K562 (cell line): ENCODE measurements at regions not wholly inside any gene's neighbourhood (a gene's known extent, or its start where the extent isn't known, plus 50 kb on each side); places are given as distances from the start of the nearest gene placed in this dataset.
A peak's percentile ranks its signal among the peaks of the same experiment; 100 is the strongest.

Experiments used
- ATF1 ChIP-seq, 2 experiments: fragments of 450-650 bp in 1 of 2; IDR thresholded peaks; 2 replicates each; pipeline ENCODE4 v1.6.1; 2016; ENCODE audit warnings: missing compliant biosample characterization in 1 of 2, missing genetic modification characterization in 1 of 2
- ATF7 ChIP-seq: fragments of 450-650 bp; IDR thresholded peaks from 2 replicates; pipeline ENCODE4 v1.7.1; 2014; ENCODE audit warnings: mild to moderate bottlenecking, moderate library complexity
- CBFA2T3 ChIP-seq: fragments of 450-650 bp; IDR thresholded peaks from 2 replicates; pipeline ENCODE4 v1.6.1; 2017
- CBFB ChIP-seq: sonication (generic); formaldehyde crosslinking; IDR thresholded peaks from 2 replicates; pipeline ENCODE4 v1.4.0; 2020; ENCODE audit warnings: mild to moderate bottlenecking, missing genetic modification reagents
- CCNT2 ChIP-seq: IDR thresholded peaks from 2 replicates; pipeline ENCODE4 v1.6.1; 2011; ENCODE audit warnings: borderline replicate concordance, low read depth, mild to moderate bottlenecking, moderate library complexity, mixed read lengths, low read length; ENCODE audit not compliant: insufficient read length; ENCODE audit errors: extremely low read depth
- EGR1 ChIP-seq: fragments of 450-650 bp; conservative IDR thresholded peaks from 2 replicates; pipeline ENCODE4 v1.6.1; 2017; ENCODE audit warnings: mild to moderate bottlenecking
- KDM4B ChIP-seq, 2 experiments: fragments of 450-650 bp in 1 of 2; sonication (generic) in 1 of 2; IDR thresholded peaks; 2 replicates each; pipeline ENCODE4 v1.6.1; 2016 to 2017; ENCODE audit warnings: borderline replicate concordance in 2 of 2, antibody characterized with exemption in 1 of 2, low read depth in 1 of 2, mild to moderate bottlenecking in 1 of 2
- MAFF ChIP-seq: IDR thresholded peaks from 2 replicates; pipeline ENCODE4 v1.6.1; 2012; ENCODE audit warnings: low read length, improper control_type of control experiment
- MCM5 ChIP-seq: fragments of 450-650 bp; IDR thresholded peaks from 2 replicates; pipeline ENCODE4 v1.6.1; 2016; ENCODE audit warnings: low read depth
- NCOR1 ChIP-seq: fragments of 450-650 bp; IDR thresholded peaks from 2 replicates; pipeline ENCODE4 v1.6.1; 2016; ENCODE audit warnings: mild to moderate bottlenecking, moderate library complexity
- NRF1 ChIP-seq, 2 experiments: fragments of 450-650 bp; IDR thresholded peaks in 1 of 2; conservative IDR thresholded peaks in 1 of 2; 2 replicates each; pipeline ENCODE4 v1.6.1; 2014; ENCODE audit warnings: mild to moderate bottlenecking in 2 of 2
- RFX7 ChIP-seq: fragments of 250-450 bp; sonication (Bioruptor Pico); IDR thresholded peaks from 2 replicates; pipeline ENCODE4 v1.5.1; 2021; ENCODE audit warnings: mild to moderate bottlenecking
- SMARCA4 ChIP-seq: fragments of 450-650 bp; IDR thresholded peaks from 2 replicates; pipeline ENCODE4 v1.6.1; 2016
- SMARCE1 ChIP-seq: fragments of 450-650 bp; IDR thresholded peaks from 2 replicates; pipeline ENCODE4 v1.7.1; 2016; ENCODE audit warnings: mild to moderate bottlenecking
- TEAD1 ChIP-seq, 2 experiments: fragments of 450-650 bp in 1 of 2; sonication (generic) in 1 of 2; formaldehyde crosslinking; IDR thresholded peaks; 2 replicates each; pipeline versions ENCODE4 v1.4.0 to v1.8.0; 2020 to 2022; ENCODE audit warnings: mild to moderate bottlenecking in 2 of 2, missing genetic modification reagents in 1 of 2
- TEAD4 ChIP-seq, 2 experiments: sonication (generic) in 1 of 2; formaldehyde crosslinking in 1 of 2; IDR thresholded peaks; 2 replicates each; pipeline versions ENCODE4 v1.6.1 to v1.8.0; 2012 to 2022; ENCODE audit warnings: borderline replicate concordance in 1 of 2, inconsistent platforms in 1 of 2, low read length in 1 of 2, mild to moderate bottlenecking in 1 of 2, missing genetic modification reagents in 1 of 2
- TRIM24 ChIP-seq, 2 experiments: fragments of 450-650 bp; IDR thresholded peaks; 2 replicates each; pipeline ENCODE4 v1.6.1; 2016
- XRCC5 ChIP-seq: fragments of 200-400 bp; formaldehyde crosslinking; IDR thresholded peaks from 2 replicates; pipeline ENCODE4 v1.6.1; 2017; ENCODE audit warnings: low read depth, mild to moderate bottlenecking, low read length
- ZBTB7A ChIP-seq: IDR thresholded peaks from 2 replicates; pipeline ENCODE4 v1.6.1; 2011; ENCODE audit warnings: low read depth, mild to moderate bottlenecking, low read length, moderate library complexity, borderline replicate concordance; ENCODE audit not compliant: control insufficient read depth
- ZNF143 ChIP-seq: sonication (generic); formaldehyde crosslinking; IDR thresholded peaks from 2 replicates; pipeline ENCODE4 v1.9.0; 2022; ENCODE audit warnings: mild to moderate bottlenecking, missing genetic modification reagents
- TF ChIP-seq, protein P1 (sequence below): sonication (generic); formaldehyde crosslinking; IDR thresholded peaks from 2 replicates; pipeline ENCODE4 v1.8.1; 2023; ENCODE audit warnings: mild to moderate bottlenecking, missing genetic modification reagents, moderate library complexity
- TF ChIP-seq, protein P2 (sequence below), 2 experiments: IDR thresholded peaks; 2 replicates each; pipeline ENCODE4 v1.6.1; 2011; ENCODE audit warnings: borderline replicate concordance in 1 of 2, control low read depth in 1 of 2, low read depth in 1 of 2, low read length in 1 of 2, mild to moderate bottlenecking in 1 of 2, mixed read lengths in 1 of 2, moderate library complexity in 1 of 2; ENCODE audit not compliant: insufficient read depth in 1 of 2, insufficient read length in 1 of 2, poor library complexity in 1 of 2, severe bottlenecking in 1 of 2; ENCODE audit errors: extremely low read depth in 1 of 2
- TF ChIP-seq, protein P3 (sequence below): sonication (generic); formaldehyde crosslinking; IDR thresholded peaks from 2 replicates; pipeline ENCODE4 v1.9.0; 2022; ENCODE audit warnings: mild to moderate bottlenecking, missing genetic modification reagents

DNA sequence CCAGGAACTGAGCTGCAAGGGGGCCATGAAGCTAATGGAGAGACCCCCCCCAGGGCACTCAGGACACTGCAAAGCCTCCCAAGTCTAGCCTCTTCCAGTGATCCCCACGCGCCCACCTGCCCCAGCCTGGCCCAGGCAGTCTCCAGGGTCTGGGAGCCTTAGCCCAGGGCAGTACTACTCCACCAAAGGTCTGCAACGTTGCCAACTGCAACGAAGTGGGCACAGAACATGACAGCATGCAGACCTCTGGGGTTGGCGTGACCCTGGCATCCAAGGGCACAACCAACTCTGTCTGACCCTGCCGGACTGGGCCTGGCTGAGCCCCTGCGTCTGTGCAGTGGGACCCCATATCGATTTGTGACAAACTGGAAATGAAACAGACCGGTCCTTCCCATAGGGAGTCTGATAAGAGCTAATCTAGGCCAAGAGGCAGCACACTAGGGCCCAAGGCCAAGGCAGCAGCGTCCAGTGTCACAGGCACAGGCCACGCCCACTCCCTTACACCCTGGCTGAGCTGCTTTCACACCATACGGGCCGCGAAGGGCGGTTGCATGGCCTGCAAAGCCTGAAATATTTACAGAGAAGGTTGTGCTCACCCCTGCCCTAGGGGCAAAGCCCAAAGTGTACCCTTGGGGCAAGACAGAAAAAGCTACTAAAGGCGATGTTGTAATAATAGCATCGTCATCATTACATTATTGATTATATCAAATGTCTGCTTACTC is 76.7 kb downstream of the NCOR2 start (continued):
- TF ChIP-seq ZBTB7A (peak; percentile 34; the same call in 1 of the 2 replicates), XRCC5 (0 out of 2 replicates have a peak, but pooled peaks have one; percentile 38), EGR1 (0 out of 2 replicates have a peak, but pooled peaks have one; percentile 4), MAFF (0 out of 2 replicates have a peak, but pooled peaks have one; percentile 7), ATF7 (peak; percentile 46; the same call in 1 of the 2 replicates), TEAD1 (CRISPR knock-in tag; IDR thresholded peaks at IDR 0.05) (peak in 1 of 2 experiments; percentile 53; a peak in 1 of 4 replicates), MCM5 (no peak), SMARCE1 (0 out of 2 replicates have a peak, but pooled peaks have one; percentile 46), KDM4B (IDR thresholded peaks at IDR 0.05; ENCODE audit: borderline replicate concordance in 2 of 2, low read depth in 1 of 2) (no peak), CCNT2 (peak; percentile 53), CBFA2T3 (peak; percentile 85), TEAD4 (IDR thresholded peaks at IDR 0.05; ENCODE audit: low read length) (peak; percentile 68), TEAD4 (CRISPR knock-in tag; IDR thresholded peaks at IDR 0.05; ENCODE audit: borderline replicate concordance) (no peak), CBFB (CRISPR knock-in tag) (no peak), ZNF143 (CRISPR knock-in tag) (no peak), TRIM24 (IDR thresholded peaks at IDR 0.05) (peak in 1 of 2 experiments; percentile 22; a peak in 1 of 4 replicates), NCOR1 (peak; percentile 66), ATF1 (CRISPR knock-in tag; IDR thresholded peaks at IDR 0.05) (no peak), ATF1 (tag; IDR thresholded peaks at IDR 0.05) (peak; percentile 58), SMARCA4 (peak; percentile 46; the same call in 1 of the 2 replicates), NRF1 (conservative IDR thresholded peaks at IDR 0.05 in 1 of 2, IDR thresholded peaks at IDR 0.05 in 1 of 2) (0 out of 4 replicates have a peak, but pooled peaks have one; percentile 18 to 37), RFX7 (CRISPR knock-in tag) (no peak)
- TF ChIP-seq, protein P1, sequence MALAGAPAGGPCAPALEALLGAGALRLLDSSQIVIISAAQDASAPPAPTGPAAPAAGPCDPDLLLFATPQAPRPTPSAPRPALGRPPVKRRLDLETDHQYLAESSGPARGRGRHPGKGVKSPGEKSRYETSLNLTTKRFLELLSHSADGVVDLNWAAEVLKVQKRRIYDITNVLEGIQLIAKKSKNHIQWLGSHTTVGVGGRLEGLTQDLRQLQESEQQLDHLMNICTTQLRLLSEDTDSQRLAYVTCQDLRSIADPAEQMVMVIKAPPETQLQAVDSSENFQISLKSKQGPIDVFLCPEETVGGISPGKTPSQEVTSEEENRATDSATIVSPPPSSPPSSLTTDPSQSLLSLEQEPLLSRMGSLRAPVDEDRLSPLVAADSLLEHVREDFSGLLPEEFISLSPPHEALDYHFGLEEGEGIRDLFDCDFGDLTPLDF (CRISPR knock-in tag): peak; percentile 30; the same call in 1 of the 2 replicates
- TF ChIP-seq, protein P2, sequence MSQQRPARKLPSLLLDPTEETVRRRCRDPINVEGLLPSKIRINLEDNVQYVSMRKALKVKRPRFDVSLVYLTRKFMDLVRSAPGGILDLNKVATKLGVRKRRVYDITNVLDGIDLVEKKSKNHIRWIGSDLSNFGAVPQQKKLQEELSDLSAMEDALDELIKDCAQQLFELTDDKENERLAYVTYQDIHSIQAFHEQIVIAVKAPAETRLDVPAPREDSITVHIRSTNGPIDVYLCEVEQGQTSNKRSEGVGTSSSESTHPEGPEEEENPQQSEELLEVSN (IDR thresholded peaks at IDR 0.05; ENCODE audit: borderline replicate concordance in 1 of 2, extremely low read depth in 1 of 2, insufficient read depth in 1 of 2, insufficient read length in 1 of 2, low read depth in 1 of 2, low read length in 1 of 2, poor library complexity in 1 of 2, severe bottlenecking in 1 of 2): peak in 1 of 2 experiments; percentile 58
- TF ChIP-seq, protein P3, sequence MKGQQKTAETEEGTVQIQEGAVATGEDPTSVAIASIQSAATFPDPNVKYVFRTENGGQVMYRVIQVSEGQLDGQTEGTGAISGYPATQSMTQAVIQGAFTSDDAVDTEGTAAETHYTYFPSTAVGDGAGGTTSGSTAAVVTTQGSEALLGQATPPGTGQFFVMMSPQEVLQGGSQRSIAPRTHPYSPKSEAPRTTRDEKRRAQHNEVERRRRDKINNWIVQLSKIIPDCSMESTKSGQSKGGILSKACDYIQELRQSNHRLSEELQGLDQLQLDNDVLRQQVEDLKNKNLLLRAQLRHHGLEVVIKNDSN (CRISPR knock-in tag): peak; percentile 53
